Thyroid gland (tissue), 4 donors: ENCODE measurements at regions not wholly inside any gene's neighbourhood (a gene's known extent, or its start where the extent isn't known, plus 50 kb on each side); places are given as distances from the start of the nearest gene placed in this dataset.

Experiments used
- CTCF ChIP-seq, 6 experiments: fragments of 200-600 bp in 3 of 6; fragments of 450-650 bp in 3 of 6; sonication (generic) in 3 of 6; IDR thresholded peaks; one replicate each; pipeline ENCODE4 v1.5.1; 2016 to 2019; ENCODE audit warnings: antibody characterized with exemption in 6 of 6, mild to moderate bottlenecking in 2 of 6, inconsistent platforms in 1 of 6, moderate library complexity in 1 of 6
- POLR2A ChIP-seq, 2 donors: fragments of 450-650 bp; IDR thresholded peaks; one replicate each; pipeline ENCODE4 v1.6.1; 2017; ENCODE audit warnings: antibody characterized with exemption in 2 of 2, mild to moderate bottlenecking in 2 of 2, moderate library complexity in 1 of 2

GRCh38 chr9:25353783-25354182, 324.5 kb downstream of the TUSC1 start:
- no peak for TF ChIP-seq CTCF (IDR thresholded peaks at IDR 0.05)
- no peak for TF ChIP-seq POLR2A (IDR thresholded peaks at IDR 0.05)
